Panc1 (cell line): ENCODE measurements at regions not wholly inside any gene's neighbourhood (a gene's known extent, or its start where the extent isn't known, plus 50 kb on each side); places are given as distances from the start of the nearest gene placed in this dataset.

ENCODE experiments used
- ATAC-seq: fragments of 200-7000 bp; cut with Tn5 transposase; 2 replicates; pipeline ENCODE4 v1.9.1; 2020; ENCODE audit warnings: mild to moderate bottlenecking, moderate library complexity
- BruUV-seq: library from RNA; stranded (reverse); fragments of 400-500 nt; replicated peaks from 2 replicates; lab custom pipeline; 2021; lab: Mats Ljungman, UMichigan
- CTCF ChIA-PET: fragments of 300-600 bp; sonication (Branson Sonifier 250); formaldehyde crosslinking; loops from one replicate; lab custom pipeline; 2022; ENCODE audit warnings: antibody characterized with exemption; lab: Charles Lee
- POLR2A ChIA-PET: fragments of 300-600 bp; sonication (Branson Sonifier 250); formaldehyde crosslinking; loops from one replicate; lab custom pipeline; 2022; ENCODE audit warnings: antibody characterized with exemption; lab: Charles Lee
- DNase-seq: peaks from one replicate; pipeline ENCODE4 v3.0.0-alpha.2; 2010; ENCODE audit warnings: low read depth, low spot score
- H3K27ac ChIP-seq: 2 replicates; pipeline ENCODE4 v1.5.1; 2011; ENCODE audit warnings: mild to moderate bottlenecking, low read length, inconsistent platforms
- H3K27me3 ChIP-seq: fragments of 200-500 bp; sonication (Bioruptor generic); 2 replicates; pipeline ENCODE4 v1.6.0; 2014; ENCODE audit warnings: low read length, inconsistent platforms; ENCODE audit not compliant: control insufficient read depth, insufficient read depth
- H3K36me3 ChIP-seq: fragments of 200-500 bp; sonication (Bioruptor generic); 2 replicates; pipeline ENCODE4 v1.5.1; 2014; ENCODE audit warnings: inconsistent platforms, mild to moderate bottlenecking, low read length, moderate library complexity; ENCODE audit not compliant: control insufficient read depth, insufficient read depth
- H3K4me1 ChIP-seq: 2 replicates; pipeline ENCODE4 v1.5.1; 2011; ENCODE audit warnings: inconsistent platforms, mild to moderate bottlenecking, low read length, moderate library complexity; ENCODE audit not compliant: control insufficient read depth, insufficient read depth
- H3K4me3 ChIP-seq, 2 experiments: 2 replicates each; pipeline ENCODE4 v1.5.1; 2011 to 2012; ENCODE audit warnings: low read depth in 2 of 2, low read length in 2 of 2, mild to moderate bottlenecking in 2 of 2, inconsistent platforms in 1 of 2, moderate library complexity in 1 of 2
- H3K9me3 ChIP-seq: fragments of 200-500 bp; sonication (Bioruptor generic); 2 replicates; pipeline ENCODE4 v1.5.1; 2014; ENCODE audit warnings: low read depth, mild to moderate bottlenecking, inconsistent platforms, low read length, moderate library complexity; ENCODE audit not compliant: control insufficient read depth, insufficient read depth
- CTCF ChIP-seq: fragments of 450-650 bp; IDR thresholded peaks from 2 replicates; pipeline ENCODE4 v1.5.1; 2017; ENCODE audit warnings: mild to moderate bottlenecking
- POLR2AphosphoS5 ChIP-seq: IDR thresholded peaks from 2 replicates; pipeline ENCODE4 v1.6.1; 2012; ENCODE audit warnings: mild to moderate bottlenecking, low read depth, low read length, moderate library complexity
- SIN3A ChIP-seq: IDR thresholded peaks from 2 replicates; pipeline ENCODE4 v1.6.1; 2012; ENCODE audit warnings: low read depth, mild to moderate bottlenecking, low read length, moderate library complexity, borderline replicate concordance; ENCODE audit not compliant: insufficient read depth
- TCF7L2 ChIP-seq: IDR thresholded peaks from 2 replicates; pipeline ENCODE4 v1.6.1; 2011; ENCODE audit warnings: mild to moderate bottlenecking, low read depth, low read length, inconsistent platforms
- in situ Hi-C: cut with HindIII; loops from 2 replicates; pipeline ENCODE4 v1.10.0; 2016; ENCODE audit warnings: low sequenced_read_pairs, low pct_unique_long_range_greater_than_20kb
- intact Hi-C: fragments of 100-400 bp; cut with micrococcal nuclease; formaldehyde crosslinking; loops from one replicate; pipeline ENCODE4 v1.10.0; 2022; ENCODE audit not compliant: unreplicated experiment
- TF ChIP-seq, protein P1 (sequence below), 2 experiments: IDR thresholded peaks; 2 replicates each; pipeline ENCODE4 v1.6.1; 2011 to 2012; ENCODE audit warnings: low read depth in 2 of 2, control low read depth in 1 of 2, low read length in 1 of 2, mild to moderate bottlenecking in 1 of 2, moderate library complexity in 1 of 2; ENCODE audit not compliant: insufficient read depth in 1 of 2

GRCh38 chr4:22322996-22323395, 192.9 kb downstream of the ADGRA3 start:
- CTCF ChIA-PET = no interaction called here
- no peak for TF ChIP-seq CTCF
- no peak for TF ChIP-seq SIN3A
- TF ChIP-seq POLR2AphosphoS5 = no peak
- no peak for TF ChIP-seq TCF7L2
- DNase-seq (no peak), ATAC-seq (no peak)
- Histone ChIP-seq H3K9me3 (no peaks in the 10 kb centered on the region), H3K4me3 (no peak overlapping the region), H3K36me3 (no peaks in the 10 kb centered on the region), H3K27ac (no peak overlapping the region), H3K27me3 (no peaks in the 10 kb centered on the region), H3K4me1 (no peaks in the 10 kb centered on the region)
- BruUV-seq = no TSS peak
- in situ Hi-C loops (no loop called here), intact Hi-C loops (no loop called here)
- POLR2A ChIA-PET = no interaction called here

DNA sequence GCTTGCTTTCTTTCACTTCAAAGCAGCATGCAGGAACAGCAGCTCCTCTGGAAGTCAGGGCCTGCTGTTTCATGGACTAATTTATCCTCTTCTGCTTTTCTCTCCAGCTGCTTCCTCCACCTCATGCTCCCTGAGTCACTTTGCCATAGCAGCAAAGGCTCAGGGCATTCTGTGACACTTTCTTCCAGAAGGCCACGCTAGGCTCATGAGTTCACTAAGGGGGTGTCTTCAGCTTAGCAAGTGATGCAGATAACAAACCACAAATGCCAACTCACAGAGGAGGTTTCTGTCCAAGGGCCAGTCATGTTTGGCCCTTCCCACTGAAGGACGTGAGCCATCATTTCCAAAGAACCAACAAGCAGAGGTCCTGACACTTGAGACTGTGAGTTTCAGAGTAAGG, 200.2 kb downstream of the ADGRA3 start:
- ChIA-PET CTCF (no interaction called here), POLR2A (no interaction called here)
- no TSS peak for BruUV-seq
- TF ChIP-seq SIN3A (no peak), TCF7L2 (no peak), CTCF (no peak)
- TF ChIP-seq, protein P1, sequence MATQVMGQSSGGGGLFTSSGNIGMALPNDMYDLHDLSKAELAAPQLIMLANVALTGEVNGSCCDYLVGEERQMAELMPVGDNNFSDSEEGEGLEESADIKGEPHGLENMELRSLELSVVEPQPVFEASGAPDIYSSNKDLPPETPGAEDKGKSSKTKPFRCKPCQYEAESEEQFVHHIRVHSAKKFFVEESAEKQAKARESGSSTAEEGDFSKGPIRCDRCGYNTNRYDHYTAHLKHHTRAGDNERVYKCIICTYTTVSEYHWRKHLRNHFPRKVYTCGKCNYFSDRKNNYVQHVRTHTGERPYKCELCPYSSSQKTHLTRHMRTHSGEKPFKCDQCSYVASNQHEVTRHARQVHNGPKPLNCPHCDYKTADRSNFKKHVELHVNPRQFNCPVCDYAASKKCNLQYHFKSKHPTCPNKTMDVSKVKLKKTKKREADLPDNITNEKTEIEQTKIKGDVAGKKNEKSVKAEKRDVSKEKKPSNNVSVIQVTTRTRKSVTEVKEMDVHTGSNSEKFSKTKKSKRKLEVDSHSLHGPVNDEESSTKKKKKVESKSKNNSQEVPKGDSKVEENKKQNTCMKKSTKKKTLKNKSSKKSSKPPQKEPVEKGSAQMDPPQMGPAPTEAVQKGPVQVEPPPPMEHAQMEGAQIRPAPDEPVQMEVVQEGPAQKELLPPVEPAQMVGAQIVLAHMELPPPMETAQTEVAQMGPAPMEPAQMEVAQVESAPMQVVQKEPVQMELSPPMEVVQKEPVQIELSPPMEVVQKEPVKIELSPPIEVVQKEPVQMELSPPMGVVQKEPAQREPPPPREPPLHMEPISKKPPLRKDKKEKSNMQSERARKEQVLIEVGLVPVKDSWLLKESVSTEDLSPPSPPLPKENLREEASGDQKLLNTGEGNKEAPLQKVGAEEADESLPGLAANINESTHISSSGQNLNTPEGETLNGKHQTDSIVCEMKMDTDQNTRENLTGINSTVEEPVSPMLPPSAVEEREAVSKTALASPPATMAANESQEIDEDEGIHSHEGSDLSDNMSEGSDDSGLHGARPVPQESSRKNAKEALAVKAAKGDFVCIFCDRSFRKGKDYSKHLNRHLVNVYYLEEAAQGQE (IDR thresholded peaks at IDR 0.05; ENCODE audit: insufficient read depth in 1 of 2, low read depth in 2 of 2, low read length in 1 of 2) = no peak
- Histone ChIP-seq H3K4me3 (no peak overlapping the region), H3K36me3 (no peaks in the 10 kb centered on the region), H3K9me3 (no peaks in the 10 kb centered on the region), H3K4me1 (no peaks in the 10 kb centered on the region), H3K27me3 (no peaks in the 10 kb centered on the region), H3K27ac (no peak overlapping the region)
- DNase-seq (no peak), ATAC-seq (no peak)
- intact Hi-C loops = no loop called here
- in situ Hi-C loops = no loop called here

GRCh38 chr4:22313976-22314375, 201.9 kb downstream of the ADGRA3 start:
- no peaks in the 10 kb centered on the region for H3K27me3 ChIP-seq
- ChIA-PET CTCF (no interaction called here), POLR2A (no interaction called here)
- H3K4me1 ChIP-seq = no peaks in the 10 kb centered on the region
- in situ Hi-C loops = no loop called here
- DNase-seq (no peak), ATAC-seq (no peak)
- H3K9me3 ChIP-seq = no peaks in the 10 kb centered on the region
- intact Hi-C loops = no loop called here
- no peak overlapping the region for H3K4me3 ChIP-seq
- H3K36me3 ChIP-seq = no peaks in the 10 kb centered on the region
- BruUV-seq = no TSS peak
- no peak for TF ChIP-seq CTCF
- no peak for TF ChIP-seq SIN3A
- TF ChIP-seq, protein P1 (IDR thresholded peaks at IDR 0.05; ENCODE audit: insufficient read depth in 1 of 2, low read depth in 2 of 2, low read length in 1 of 2) = no peak
- TF ChIP-seq POLR2AphosphoS5 = no peak
- no peak for TF ChIP-seq TCF7L2
- H3K27ac ChIP-seq = no peak overlapping the region
